22Rv1 (cell line): ENCODE measurements at regions not wholly inside any gene's neighbourhood (a gene's known extent, or its start where the extent isn't known, plus 50 kb on each side); places are given as distances from the start of the nearest gene placed in this dataset.

ENCODE experiments used
- H3K27ac ChIP-seq: fragments of 450-650 bp; 2 replicates; pipeline ENCODE4 v1.5.1; 2017
- ZFX ChIP-seq: fragments of 450-650 bp; IDR thresholded peaks from 2 replicates; pipeline ENCODE4 v1.6.1; 2017; ENCODE audit warnings: antibody characterized with exemption, borderline replicate concordance
- TF ChIP-seq, protein P1 (sequence below): fragments of 450-650 bp; IDR thresholded peaks from 2 replicates; pipeline ENCODE4 v1.5.1; 2017; ENCODE audit warnings: mild to moderate bottlenecking

DNA sequence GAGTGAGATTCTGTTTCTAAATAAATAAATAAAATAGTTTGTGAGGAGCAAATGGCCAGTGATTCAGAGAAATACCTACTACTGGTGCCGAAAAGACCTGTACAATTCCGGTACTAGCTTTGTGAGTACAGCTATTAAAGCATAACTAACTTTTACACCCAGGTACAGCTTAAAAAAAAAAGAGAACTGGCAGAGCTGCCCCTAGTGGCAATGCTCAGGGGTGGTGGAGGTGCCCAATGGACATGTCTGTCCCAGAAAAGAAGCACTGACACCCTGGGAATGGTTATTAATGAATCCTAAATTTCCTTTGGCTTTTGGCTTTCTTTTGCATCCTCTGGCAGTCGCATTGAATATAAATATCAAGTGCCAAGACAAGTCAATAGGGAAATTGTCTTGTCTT, 87.0 kb downstream of the LIPG start:
- no peak overlapping the region for H3K27ac ChIP-seq
- TF ChIP-seq ZFX, result no peak
- TF ChIP-seq, protein P1, sequence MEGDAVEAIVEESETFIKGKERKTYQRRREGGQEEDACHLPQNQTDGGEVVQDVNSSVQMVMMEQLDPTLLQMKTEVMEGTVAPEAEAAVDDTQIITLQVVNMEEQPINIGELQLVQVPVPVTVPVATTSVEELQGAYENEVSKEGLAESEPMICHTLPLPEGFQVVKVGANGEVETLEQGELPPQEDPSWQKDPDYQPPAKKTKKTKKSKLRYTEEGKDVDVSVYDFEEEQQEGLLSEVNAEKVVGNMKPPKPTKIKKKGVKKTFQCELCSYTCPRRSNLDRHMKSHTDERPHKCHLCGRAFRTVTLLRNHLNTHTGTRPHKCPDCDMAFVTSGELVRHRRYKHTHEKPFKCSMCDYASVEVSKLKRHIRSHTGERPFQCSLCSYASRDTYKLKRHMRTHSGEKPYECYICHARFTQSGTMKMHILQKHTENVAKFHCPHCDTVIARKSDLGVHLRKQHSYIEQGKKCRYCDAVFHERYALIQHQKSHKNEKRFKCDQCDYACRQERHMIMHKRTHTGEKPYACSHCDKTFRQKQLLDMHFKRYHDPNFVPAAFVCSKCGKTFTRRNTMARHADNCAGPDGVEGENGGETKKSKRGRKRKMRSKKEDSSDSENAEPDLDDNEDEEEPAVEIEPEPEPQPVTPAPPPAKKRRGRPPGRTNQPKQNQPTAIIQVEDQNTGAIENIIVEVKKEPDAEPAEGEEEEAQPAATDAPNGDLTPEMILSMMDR, result peak; percentile 30
